ENCODE measurements at regions not wholly inside any gene's neighbourhood (a gene's known extent, or its start where the extent isn't known, plus 50 kb on each side); places are given as distances from the start of the nearest gene placed in this dataset.

GRCh38 chr22:48452766-48453165 lies 1374.9 kb downstream of the BRD1 start:
- H3K4me3 ChIP-seq (ENCODE audit: control insufficient read depth, low read depth, low read length): no peak overlapping the region
- no peak for TF ChIP-seq CTCF (IDR thresholded peaks at IDR 0.05; ENCODE audit: control insufficient read depth, insufficient read depth, low read depth, low read length, missing control alignments)
- no peak for DNase-seq (ENCODE audit: low read depth)

- no peak overlapping the region for H3K4me3 ChIP-seq (ENCODE audit: control insufficient read depth, low read depth, low read length)
- TF ChIP-seq CTCF (IDR thresholded peaks at IDR 0.05; ENCODE audit: control insufficient read depth, insufficient read depth, low read depth, low read length, missing control alignments): no peak
- no peak for DNase-seq (ENCODE audit: low read depth)
Measured at GRCh38 chr22:48451891-48452290, 1375.8 kb downstream of the BRD1 start.

DNA sequence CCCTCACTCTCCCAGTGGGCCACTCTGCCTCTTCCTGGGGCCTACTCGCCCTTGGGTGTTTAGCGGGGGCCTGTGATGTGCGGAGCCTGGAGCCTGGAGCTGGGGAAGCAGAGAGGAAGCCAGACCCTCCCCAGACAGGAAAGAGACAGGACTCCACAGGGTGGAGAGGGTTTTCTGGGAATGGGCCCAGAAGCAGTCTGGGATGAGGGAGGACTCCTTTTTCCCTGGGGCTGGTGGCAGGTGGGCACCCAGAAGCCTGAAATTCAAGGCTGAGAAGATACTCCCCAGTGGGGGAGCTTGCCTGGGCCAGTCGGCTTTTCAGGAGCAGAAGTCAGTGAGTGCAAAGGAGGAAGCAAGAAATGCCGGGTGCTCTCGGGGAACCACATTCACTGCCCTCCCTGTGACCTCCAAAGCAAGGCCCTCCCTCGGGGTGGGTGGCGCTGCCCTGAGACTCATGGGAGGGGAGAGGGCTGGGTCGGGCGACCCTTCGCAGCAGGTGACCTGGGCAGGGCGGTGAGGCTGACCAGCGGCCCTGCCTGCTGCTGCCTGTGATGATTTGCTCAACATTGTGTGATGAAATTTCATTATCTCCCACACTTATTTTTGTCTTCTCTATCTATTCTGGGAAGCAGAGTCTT lies 1377.4 kb downstream of the BRD1 start:
- DNase-seq (ENCODE audit: low read depth): no peak
- no peak for TF ChIP-seq CTCF (IDR thresholded peaks at IDR 0.05; ENCODE audit: control insufficient read depth, insufficient read depth, low read depth, low read length, missing control alignments)
- H3K4me3 ChIP-seq (ENCODE audit: control insufficient read depth, low read depth, low read length): no peak overlapping the region

DNA sequence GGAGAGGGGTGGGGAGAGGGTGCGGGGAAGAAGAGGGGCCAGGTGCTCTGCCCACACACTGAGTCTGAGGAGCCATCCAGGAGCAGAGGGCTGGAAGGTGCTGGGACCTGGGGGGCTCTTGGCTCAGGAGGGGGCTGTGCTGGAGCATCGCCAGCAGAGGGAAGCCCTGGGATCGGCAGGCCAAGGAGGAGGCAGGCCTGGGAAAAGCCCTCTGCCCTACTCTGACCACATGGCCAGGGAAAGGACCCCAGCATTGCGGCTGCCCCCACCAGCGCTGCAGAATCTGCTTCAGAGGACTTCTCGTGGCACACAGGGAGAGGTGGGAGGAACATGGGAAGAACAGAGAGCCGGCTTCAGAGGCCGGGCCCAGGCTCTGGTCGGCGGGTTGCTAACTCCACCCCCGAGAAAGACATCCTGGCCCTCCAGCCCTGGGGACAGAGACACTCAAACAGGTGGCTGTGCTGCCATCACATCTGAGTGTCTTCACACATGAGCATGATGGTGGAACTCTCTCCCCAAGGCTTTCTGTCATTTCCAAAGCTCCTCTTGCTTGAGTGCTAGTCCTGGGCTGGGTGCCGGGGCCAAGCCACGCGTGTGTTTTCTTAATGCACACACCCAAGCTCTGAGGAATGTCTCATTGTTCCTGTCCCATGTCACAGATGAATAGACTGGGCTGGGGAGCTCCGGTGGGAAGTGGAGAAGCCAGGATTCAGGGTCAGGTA lies 1378.0 kb downstream of the BRD1 start:
- no peak for DNase-seq (ENCODE audit: low read depth)

DNA sequence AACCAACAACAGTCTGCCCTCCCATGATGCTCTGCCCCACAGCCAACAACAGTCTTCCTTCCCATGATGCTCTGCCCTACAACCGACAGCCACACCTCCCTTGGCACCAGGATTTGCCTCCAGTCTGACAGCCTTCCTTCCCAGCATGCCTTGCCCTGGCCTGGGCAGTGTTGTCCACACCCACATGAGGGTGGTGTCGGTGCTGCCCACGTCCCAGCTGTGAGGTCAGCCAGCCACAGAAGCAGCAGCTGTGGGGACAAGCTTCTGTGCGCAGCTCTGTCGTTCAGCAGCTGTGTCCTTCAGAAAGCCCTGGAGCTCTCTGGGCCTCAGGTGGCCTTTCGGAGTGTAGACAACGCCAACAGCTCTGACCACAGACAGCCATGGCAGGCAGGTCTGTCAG lies 1378.9 kb downstream of the BRD1 start:
- H3K4me3 ChIP-seq (ENCODE audit: control insufficient read depth, low read depth, low read length): no peak overlapping the region
- no peak for DNase-seq (ENCODE audit: low read depth)
- no peak for TF ChIP-seq CTCF (IDR thresholded peaks at IDR 0.05; ENCODE audit: control insufficient read depth, insufficient read depth, low read depth, low read length, missing control alignments)

More for the DNA sequence above, 1378.0 kb downstream of the BRD1 start:
- no peak for TF ChIP-seq CTCF (IDR thresholded peaks at IDR 0.05; ENCODE audit: control insufficient read depth, insufficient read depth, low read depth, low read length, missing control alignments)
- H3K4me3 ChIP-seq (ENCODE audit: control insufficient read depth, low read depth, low read length): no peak overlapping the region

DNA sequence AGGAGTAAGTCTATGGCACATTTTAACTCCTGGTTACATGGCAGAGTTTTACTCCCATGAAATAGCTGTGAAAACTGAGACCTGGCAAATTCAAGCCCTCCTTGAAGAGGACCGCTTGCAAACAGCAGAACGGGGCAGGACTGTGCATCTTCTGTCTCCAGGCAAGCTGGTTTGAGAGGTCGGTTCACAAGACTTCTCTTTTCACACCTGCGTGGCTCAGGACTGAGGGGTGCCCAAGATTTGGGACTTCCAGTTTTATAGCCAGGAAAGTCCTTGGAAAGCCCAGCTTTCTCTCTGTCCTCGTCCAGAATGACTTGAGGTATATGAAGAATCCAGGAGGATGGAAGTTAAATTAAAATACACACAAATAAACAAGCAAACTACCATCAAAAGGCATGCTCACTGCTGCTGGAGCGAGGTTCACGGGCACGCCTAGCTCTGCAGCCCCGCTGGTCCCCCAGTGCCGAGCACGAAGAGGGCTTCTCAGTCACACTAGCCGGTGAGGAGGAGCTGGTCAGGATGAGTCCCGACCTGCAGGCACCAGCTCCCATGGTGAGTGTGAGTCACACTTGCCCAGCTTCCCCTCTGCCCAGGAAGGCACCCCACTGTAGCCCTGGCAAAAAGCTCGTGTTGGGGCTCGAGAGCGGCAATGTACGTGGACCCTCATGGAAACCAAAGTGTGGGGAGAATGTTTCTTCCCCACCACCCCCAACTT lies 1382.4 kb downstream of the BRD1 start:
- no peak for DNase-seq (ENCODE audit: low read depth)
- no peak overlapping the region for H3K4me3 ChIP-seq (ENCODE audit: control insufficient read depth, low read depth, low read length)
- TF ChIP-seq CTCF (IDR thresholded peaks at IDR 0.05; ENCODE audit: control insufficient read depth, insufficient read depth, low read depth, low read length, missing control alignments): no peak

Data from AG09309 (cell line).